SJCRH30 (cell line): ENCODE measurements at regions not wholly inside any gene's neighbourhood (a gene's known extent, or its start where the extent isn't known, plus 50 kb on each side); places are given as distances from the start of the nearest gene placed in this dataset.

Source experiments
- DNase-seq, 2 experiments: peaks; one replicate each; pipeline ENCODE4 v3.0.0-alpha.2; 2015 to 2020
- H3K27ac ChIP-seq: fragments of 250-450 bp; sonication (Bioruptor Pico); 2 replicates; pipeline ENCODE4 v1.5.1; 2020; ENCODE audit warnings: mild to moderate bottlenecking, moderate library complexity
- H3K27me3 ChIP-seq: fragments of 250-450 bp; sonication (Bioruptor Pico); 2 replicates; pipeline ENCODE4 v1.5.1; 2020; ENCODE audit warnings: mild to moderate bottlenecking, moderate library complexity
- H3K36me3 ChIP-seq: fragments of 250-450 bp; sonication (Bioruptor Pico); 2 replicates; pipeline ENCODE4 v1.5.1; 2020; ENCODE audit warnings: mild to moderate bottlenecking, moderate library complexity
- H3K4me1 ChIP-seq: fragments of 250-450 bp; sonication (Bioruptor Pico); 2 replicates; pipeline ENCODE4 v1.5.1; 2020; ENCODE audit warnings: mild to moderate bottlenecking, moderate library complexity
- H3K4me3 ChIP-seq: fragments of 250-450 bp; sonication (Bioruptor Pico); 2 replicates; pipeline ENCODE4 v1.5.1; 2020; ENCODE audit warnings: mild to moderate bottlenecking, moderate library complexity
- H3K9me3 ChIP-seq: fragments of 250-450 bp; sonication (Bioruptor Pico); replicated peaks from 2 replicates; pipeline ENCODE4 v1.5.1; 2020; ENCODE audit warnings: mild to moderate bottlenecking, moderate library complexity

- Histone ChIP-seq H3K9me3 (no peaks in the 10 kb centered on the region), H3K4me3 (no peak overlapping the region), H3K4me1 (no peaks in the 10 kb centered on the region; the same call in 1 of the 2 replicates), H3K27ac (no peak overlapping the region), H3K36me3 (no peaks in the 10 kb centered on the region), H3K27me3 (no peaks in the 10 kb centered on the region)
- DNase-seq, result peak in 1 of 2 experiments; percentile 13
Observed at GRCh38 chr5:28523888-28524635, 1485.7 kb upstream of the CDH9 start.

DNA sequence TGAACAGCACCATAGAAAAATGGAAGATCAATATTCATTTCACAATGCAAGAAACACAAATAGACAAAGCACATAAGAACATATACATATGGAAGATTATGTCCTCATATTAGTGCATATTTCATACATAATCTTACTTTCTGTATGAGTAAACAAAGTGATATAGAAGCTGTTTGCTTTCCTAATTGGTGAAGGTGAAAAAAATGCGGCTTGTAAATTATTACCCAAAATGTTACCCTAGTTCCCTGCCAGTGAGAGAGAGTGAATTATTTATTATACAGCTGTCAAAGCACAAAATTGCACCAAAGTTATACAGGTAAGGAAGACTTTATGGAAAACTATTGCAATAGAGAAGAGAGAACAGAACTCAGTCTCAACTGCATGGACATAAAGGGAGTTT, 1485.0 kb upstream of the CDH9 start:
- no peaks in the 10 kb centered on the region for H3K27me3 ChIP-seq
- H3K4me3 ChIP-seq, result no peak overlapping the region
- H3K4me1 ChIP-seq, result no peaks in the 10 kb centered on the region; the same call in 1 of the 2 replicates
- H3K27ac ChIP-seq, result no peak overlapping the region
- no peaks in the 10 kb centered on the region for H3K9me3 ChIP-seq
- no peaks in the 10 kb centered on the region for H3K36me3 ChIP-seq
- no peak for DNase-seq

DNA sequence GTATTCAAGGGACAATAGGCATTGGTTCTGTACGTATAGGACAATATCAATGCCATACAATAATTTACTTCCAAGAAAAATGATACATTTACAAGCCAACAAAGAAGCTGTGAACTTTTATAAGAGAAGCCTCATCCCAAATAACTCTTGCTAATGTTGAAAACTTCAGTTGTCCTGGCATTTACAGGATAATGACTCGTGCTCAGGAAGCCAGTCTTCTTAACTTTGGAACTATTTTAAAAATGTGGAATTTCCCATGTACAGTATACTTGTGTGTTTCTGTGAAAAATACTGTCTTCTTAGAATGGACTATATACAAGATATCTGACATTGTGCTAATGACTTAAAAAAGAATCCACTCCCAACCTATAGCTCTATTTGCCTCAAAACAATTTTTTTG, 1479.3 kb upstream of the CDH9 start:
- DNase-seq, result no peak
- Histone ChIP-seq H3K4me3 (no peak overlapping the region), H3K4me1 (no peaks in the 10 kb centered on the region), H3K27ac (no peak overlapping the region), H3K27me3 (no peaks in the 10 kb centered on the region), H3K36me3 (no peaks in the 10 kb centered on the region), H3K9me3 (no peaks in the 10 kb centered on the region)

DNA sequence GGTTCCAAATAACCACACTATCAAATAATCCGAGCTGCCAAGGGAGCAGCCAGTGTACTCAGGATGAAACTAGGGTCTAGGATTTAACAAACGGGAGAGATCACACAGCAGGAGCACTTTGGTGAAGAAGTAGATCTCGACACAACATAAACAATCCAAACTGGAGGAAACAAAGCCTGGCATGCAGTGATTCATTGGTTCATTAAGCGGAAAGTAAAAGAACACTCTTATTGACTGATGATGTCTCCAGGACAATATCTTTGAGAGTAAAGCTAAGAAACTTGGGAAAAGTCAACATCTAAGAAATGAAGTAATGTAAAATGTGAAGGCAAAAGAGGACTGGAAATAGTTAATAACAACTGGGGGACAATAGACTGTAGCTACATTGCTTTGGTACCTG, 1478.3 kb upstream of the CDH9 start:
- DNase-seq, result no peak
- no peaks in the 10 kb centered on the region for H3K36me3 ChIP-seq
- H3K4me1 ChIP-seq, result no peaks in the 10 kb centered on the region
- no peak overlapping the region for H3K4me3 ChIP-seq
- H3K9me3 ChIP-seq, result no peaks in the 10 kb centered on the region
- no peaks in the 10 kb centered on the region for H3K27me3 ChIP-seq
- H3K27ac ChIP-seq, result no peak overlapping the region

DNA sequence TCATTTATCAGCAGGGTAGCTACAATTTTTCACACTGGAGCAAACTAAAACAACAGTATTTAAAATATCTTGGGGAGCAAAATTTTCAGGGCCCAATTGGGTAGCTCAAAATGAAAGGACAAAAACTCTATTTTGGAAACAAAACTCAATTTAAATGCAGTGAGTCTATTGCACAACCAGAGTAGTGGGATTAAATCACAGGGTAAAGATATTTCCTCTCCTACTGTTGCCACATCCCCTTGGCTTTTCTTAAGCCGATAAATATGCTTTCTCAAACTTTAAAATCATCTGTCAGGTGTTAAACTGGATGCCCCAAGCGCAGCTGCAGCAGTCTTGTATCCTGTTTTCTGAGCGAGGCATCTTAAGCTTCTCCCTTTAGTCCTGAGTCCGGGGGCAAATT, 1474.3 kb upstream of the CDH9 start:
- DNase-seq, result peak in 1 of 2 experiments; percentile 2
- no peaks in the 10 kb centered on the region for H3K27me3 ChIP-seq
- no peak overlapping the region for H3K4me3 ChIP-seq
- no peaks in the 10 kb centered on the region for H3K9me3 ChIP-seq
- H3K36me3 ChIP-seq, result no peaks in the 10 kb centered on the region
- no peaks in the 10 kb centered on the region for H3K4me1 ChIP-seq
- no peak overlapping the region for H3K27ac ChIP-seq

- Histone ChIP-seq H3K36me3 (no peaks in the 10 kb centered on the region), H3K9me3 (no peaks in the 10 kb centered on the region), H3K4me3 (no peak overlapping the region), H3K27me3 (no peaks in the 10 kb centered on the region), H3K4me1 (no peaks in the 10 kb centered on the region), H3K27ac (no peak overlapping the region)
- no peak for DNase-seq
Observed at GRCh38 chr5:28505121-28505520, 1466.7 kb upstream of the CDH9 start.

GRCh38 chr5:28500511-28500910, 1462.1 kb upstream of the CDH9 start:
- Histone ChIP-seq H3K36me3 (no peaks in the 10 kb centered on the region), H3K9me3 (no peaks in the 10 kb centered on the region), H3K4me3 (no peak overlapping the region), H3K27ac (no peak overlapping the region), H3K4me1 (no peaks in the 10 kb centered on the region), H3K27me3 (no peaks in the 10 kb centered on the region)
- no peak for DNase-seq

GRCh38 chr5:28499766-28500290, 1461.4 kb upstream of the CDH9 start:
- no peak overlapping the region for H3K27ac ChIP-seq
- no peaks in the 10 kb centered on the region for H3K4me1 ChIP-seq
- H3K4me3 ChIP-seq, result no peak overlapping the region
- no peaks in the 10 kb centered on the region for H3K36me3 ChIP-seq
- no peaks in the 10 kb centered on the region for H3K9me3 ChIP-seq
- H3K27me3 ChIP-seq, result no peaks in the 10 kb centered on the region
- no peak for DNase-seq

- Histone ChIP-seq H3K9me3 (no peaks in the 10 kb centered on the region), H3K4me1 (no peaks in the 10 kb centered on the region), H3K4me3 (no peak overlapping the region), H3K27ac (no peak overlapping the region), H3K36me3 (no peaks in the 10 kb centered on the region), H3K27me3 (no peaks in the 10 kb centered on the region)
- DNase-seq, result no peak
Observed at GRCh38 chr5:28495876-28496275, 1457.5 kb upstream of the CDH9 start.

GRCh38 chr5:28493456-28493855, 1455.1 kb upstream of the CDH9 start:
- Histone ChIP-seq H3K9me3 (no peaks in the 10 kb centered on the region), H3K27ac (no peak overlapping the region), H3K36me3 (no peaks in the 10 kb centered on the region), H3K27me3 (no peaks in the 10 kb centered on the region), H3K4me3 (no peak overlapping the region), H3K4me1 (no peaks in the 10 kb centered on the region)
- DNase-seq, result no peak

DNA sequence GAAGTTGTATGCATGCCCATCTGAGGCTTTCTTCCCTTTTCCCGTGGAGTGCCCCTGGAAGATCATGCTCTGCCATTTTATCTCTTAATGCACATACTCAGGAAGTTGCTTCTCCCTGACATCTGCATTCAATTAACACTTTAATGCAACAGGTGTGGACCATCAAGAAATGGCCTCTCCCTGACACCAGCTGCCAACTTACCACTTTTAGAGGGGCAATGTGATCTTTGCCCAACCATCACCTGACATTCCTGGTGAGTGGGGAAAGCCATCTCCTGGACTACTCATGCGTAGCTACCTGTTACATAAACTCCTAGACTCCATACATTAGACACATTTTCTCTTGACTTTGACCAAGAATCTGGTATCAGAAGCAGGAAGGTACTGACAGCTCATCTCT, 1450.4 kb upstream of the CDH9 start:
- DNase-seq, result no peak
- Histone ChIP-seq H3K4me1 (no peaks in the 10 kb centered on the region), H3K27ac (no peak overlapping the region), H3K9me3 (no peaks in the 10 kb centered on the region), H3K4me3 (no peak overlapping the region), H3K27me3 (no peaks in the 10 kb centered on the region), H3K36me3 (no peaks in the 10 kb centered on the region)

GRCh38 chr5:28483327-28484025, 1445.1 kb upstream of the CDH9 start:
- no peak for DNase-seq
- no peak overlapping the region for H3K4me3 ChIP-seq
- H3K9me3 ChIP-seq, result no peaks in the 10 kb centered on the region
- no peaks in the 10 kb centered on the region for H3K36me3 ChIP-seq
- H3K27ac ChIP-seq, result no peak overlapping the region
- H3K27me3 ChIP-seq, result no peaks in the 10 kb centered on the region
- no peaks in the 10 kb centered on the region for H3K4me1 ChIP-seq

- Histone ChIP-seq H3K4me3 (no peak overlapping the region), H3K9me3 (no peaks in the 10 kb centered on the region), H3K27me3 (no peaks in the 10 kb centered on the region), H3K4me1 (no peaks in the 10 kb centered on the region), H3K27ac (no peak overlapping the region), H3K36me3 (no peaks in the 10 kb centered on the region)
- peak in 1 of 2 experiments; percentile 10 for DNase-seq
Observed at GRCh38 chr5:28473531-28474107, 1435.2 kb upstream of the CDH9 start.

DNA sequence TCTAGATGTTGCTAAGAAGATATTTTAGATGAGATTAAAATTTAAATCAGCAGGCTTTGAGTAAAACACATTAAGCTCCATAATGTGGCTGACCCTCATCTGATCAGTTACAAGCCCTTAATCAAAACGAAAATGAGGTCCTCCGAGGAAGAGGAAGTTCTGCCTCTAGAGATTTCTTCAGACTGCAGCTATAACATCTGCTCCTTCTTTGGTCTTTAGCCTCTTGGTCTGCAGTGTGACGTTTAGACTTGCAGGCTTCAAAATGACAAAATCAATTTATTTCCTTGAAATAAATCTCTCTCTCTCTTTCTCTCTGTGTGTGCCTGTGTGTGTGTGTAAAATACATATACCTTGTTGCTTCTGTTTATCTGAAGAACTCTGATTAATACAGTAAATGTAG, 1429.8 kb upstream of the CDH9 start:
- no peak overlapping the region for H3K4me3 ChIP-seq
- H3K27me3 ChIP-seq, result no peaks in the 10 kb centered on the region
- H3K4me1 ChIP-seq, result no peaks in the 10 kb centered on the region
- no peaks in the 10 kb centered on the region for H3K36me3 ChIP-seq
- DNase-seq, result no peak
- H3K27ac ChIP-seq, result no peak overlapping the region
- no peaks in the 10 kb centered on the region for H3K9me3 ChIP-seq

- Histone ChIP-seq H3K27me3 (no peaks in the 10 kb centered on the region), H3K27ac (no peak overlapping the region), H3K4me3 (no peak overlapping the region), H3K4me1 (no peaks in the 10 kb centered on the region), H3K36me3 (no peaks in the 10 kb centered on the region), H3K9me3 (no peaks in the 10 kb centered on the region)
- no peak for DNase-seq
Observed at GRCh38 chr5:28463728-28464127, 1425.3 kb upstream of the CDH9 start.
